ENCODE measurements at regions not wholly inside any gene's neighbourhood (a gene's known extent, or its start where the extent isn't known, plus 50 kb on each side); places are given as distances from the start of the nearest gene placed in this dataset.
"Not testable (repeated sequence)": the region's sequence is repeated elsewhere in the genome, so short reads cannot be mapped to it uniquely, and the experiment has no call there.

GRCh38 chr13:94860981-94861407 is 148.6 kb upstream of the SOX21 start:
- H3K36me3 Mint-ChIP-seq: no peaks in the 10 kb centered on the region
- H3K27ac Mint-ChIP-seq: peak overlapping the region; percentile 66
- DNase-seq: no peak
- H3K9me3 Mint-ChIP-seq: no peaks in the 10 kb centered on the region
- peak overlapping the region; percentile 82 for H3K4me3 Mint-ChIP-seq
- H3K27me3 Mint-ChIP-seq: peaks cover 3% of the 10 kb centered on the region
- H3K4me1 Mint-ChIP-seq: peaks cover 10% of the 10 kb centered on the region

GRCh38 chr13:94859811-94860210 is 147.5 kb upstream of the SOX21 start:
- H3K36me3 Mint-ChIP-seq: no peaks in the 10 kb centered on the region
- peaks cover 3% of the 10 kb centered on the region for H3K27me3 Mint-ChIP-seq
- H3K4me3 Mint-ChIP-seq: no peak overlapping the region
- DNase-seq: no peak
- H3K27ac Mint-ChIP-seq: no peak overlapping the region
- H3K9me3 Mint-ChIP-seq: no peaks in the 10 kb centered on the region
- H3K4me1 Mint-ChIP-seq: peaks cover 10% of the 10 kb centered on the region

GRCh38 chr13:94859278-94859691 is 146.9 kb upstream of the SOX21 start:
- Mint-ChIP-seq H3K4me1 (peaks cover 10% of the 10 kb centered on the region), H3K36me3 (no peaks in the 10 kb centered on the region), H3K9me3 (no peaks in the 10 kb centered on the region), H3K4me3 (no peak overlapping the region), H3K27ac (no peak overlapping the region), H3K27me3 (peaks cover 3% of the 10 kb centered on the region)
- no peak for DNase-seq

GRCh38 chr13:94858856-94859255 is 146.5 kb upstream of the SOX21 start:
- peaks cover 3% of the 10 kb centered on the region for H3K27me3 Mint-ChIP-seq
- no peaks in the 10 kb centered on the region for H3K9me3 Mint-ChIP-seq
- H3K27ac Mint-ChIP-seq: no peak overlapping the region
- H3K4me3 Mint-ChIP-seq: no peak overlapping the region
- H3K36me3 Mint-ChIP-seq: no peaks in the 10 kb centered on the region
- H3K4me1 Mint-ChIP-seq: peaks cover 10% of the 10 kb centered on the region
- no peak for DNase-seq

GRCh38 chr13:94854688-94855087 is 142.3 kb upstream of the SOX21 start:
- Mint-ChIP-seq H3K9me3 (peaks cover 2% of the 10 kb centered on the region), H3K27me3 (peaks cover 17% of the 10 kb centered on the region), H3K27ac (no peak overlapping the region), H3K4me3 (no peak overlapping the region), H3K4me1 (no peaks in the 10 kb centered on the region), H3K36me3 (no peaks in the 10 kb centered on the region)
- no peak for DNase-seq

GRCh38 chr13:94851576-94851975 is 139.2 kb upstream of the SOX21 start:
- no peaks in the 10 kb centered on the region for H3K36me3 Mint-ChIP-seq
- no peaks in the 10 kb centered on the region for H3K4me1 Mint-ChIP-seq
- peaks cover 2% of the 10 kb centered on the region for H3K9me3 Mint-ChIP-seq
- DNase-seq: no peak
- no peak overlapping the region for H3K27ac Mint-ChIP-seq
- peaks cover 16% of the 10 kb centered on the region for H3K27me3 Mint-ChIP-seq
- H3K4me3 Mint-ChIP-seq: no peak overlapping the region

GRCh38 chr13:94849254-94849653 is 136.9 kb upstream of the SOX21 start:
- H3K36me3 Mint-ChIP-seq: no peaks in the 10 kb centered on the region
- no peak for DNase-seq
- peaks cover 2% of the 10 kb centered on the region for H3K9me3 Mint-ChIP-seq
- no peaks in the 10 kb centered on the region for H3K4me1 Mint-ChIP-seq
- no peak overlapping the region for H3K4me3 Mint-ChIP-seq
- H3K27ac Mint-ChIP-seq: no peak overlapping the region
- peaks cover 14% of the 10 kb centered on the region for H3K27me3 Mint-ChIP-seq

GRCh38 chr13:94842901-94843300 is 130.6 kb upstream of the SOX21 start:
- no peaks in the 10 kb centered on the region for H3K36me3 Mint-ChIP-seq
- no peak overlapping the region for H3K27ac Mint-ChIP-seq
- H3K9me3 Mint-ChIP-seq: peaks cover 4% of the 10 kb centered on the region
- no peak for DNase-seq
- peaks cover 3% of the 10 kb centered on the region for H3K27me3 Mint-ChIP-seq
- H3K4me1 Mint-ChIP-seq: no peaks in the 10 kb centered on the region
- no peak overlapping the region for H3K4me3 Mint-ChIP-seq

GRCh38 chr13:94837056-94837455 is 124.7 kb upstream of the SOX21 start:
- not testable (repeated sequence) for H3K4me1 Mint-ChIP-seq, H3K9me3 Mint-ChIP-seq, H3K36me3 Mint-ChIP-seq, H3K27ac Mint-ChIP-seq, H3K4me3 Mint-ChIP-seq, DNase-seq
- H3K27me3 Mint-ChIP-seq: peaks cover 16% of the 10 kb centered on the region

- no peak overlapping the region for H3K4me3 Mint-ChIP-seq
- H3K27ac Mint-ChIP-seq: no peak overlapping the region
- no peak for DNase-seq
- H3K4me1 Mint-ChIP-seq: no peaks in the 10 kb centered on the region
- H3K9me3 Mint-ChIP-seq: no peaks in the 10 kb centered on the region
- H3K27me3 Mint-ChIP-seq: peaks cover 9% of the 10 kb centered on the region
- no peaks in the 10 kb centered on the region for H3K36me3 Mint-ChIP-seq
Measured at GRCh38 chr13:94829837-94830365, 117.6 kb upstream of the SOX21 start.

GRCh38 chr13:94829185-94829836 is 117.0 kb upstream of the SOX21 start:
- Mint-ChIP-seq H3K27ac (no peak overlapping the region), H3K27me3 (peaks cover 8% of the 10 kb centered on the region), H3K36me3 (no peaks in the 10 kb centered on the region), H3K4me3 (no peak overlapping the region), H3K4me1 (no peaks in the 10 kb centered on the region), H3K9me3 (no peaks in the 10 kb centered on the region)
- DNase-seq: no peak

GRCh38 chr13:94827566-94827965 is 115.2 kb upstream of the SOX21 start:
- Mint-ChIP-seq H3K9me3 (no peaks in the 10 kb centered on the region), H3K27me3 (peaks cover 8% of the 10 kb centered on the region), H3K4me3 (no peak overlapping the region), H3K36me3 (no peaks in the 10 kb centered on the region), H3K4me1 (no peaks in the 10 kb centered on the region), H3K27ac (no peak overlapping the region)
- DNase-seq: no peak

- Mint-ChIP-seq H3K4me3 (no peak overlapping the region), H3K36me3 (no peaks in the 10 kb centered on the region), H3K9me3 (no peaks in the 10 kb centered on the region), H3K4me1 (no peaks in the 10 kb centered on the region), H3K27me3 (peaks cover 9% of the 10 kb centered on the region), H3K27ac (no peak overlapping the region)
- DNase-seq: no peak
Measured at GRCh38 chr13:94825507-94825906, 113.2 kb upstream of the SOX21 start.

GRCh38 chr13:94824601-94825000 is 112.3 kb upstream of the SOX21 start:
- Mint-ChIP-seq H3K9me3 (no peaks in the 10 kb centered on the region), H3K36me3 (no peaks in the 10 kb centered on the region), H3K4me3 (no peak overlapping the region), H3K27me3 (peaks cover 7% of the 10 kb centered on the region), H3K27ac (no peak overlapping the region), H3K4me1 (no peaks in the 10 kb centered on the region)
- DNase-seq: no peak

- no peak for DNase-seq
- H3K4me3 Mint-ChIP-seq: no peak overlapping the region
- H3K9me3 Mint-ChIP-seq: no peaks in the 10 kb centered on the region
- H3K27ac Mint-ChIP-seq: no peak overlapping the region
- H3K4me1 Mint-ChIP-seq: no peaks in the 10 kb centered on the region
- no peaks in the 10 kb centered on the region for H3K36me3 Mint-ChIP-seq
- peaks cover 7% of the 10 kb centered on the region for H3K27me3 Mint-ChIP-seq
Measured at GRCh38 chr13:94822356-94822755, 110.0 kb upstream of the SOX21 start.

GRCh38 chr13:94816256-94816655 is 103.9 kb upstream of the SOX21 start:
- Mint-ChIP-seq H3K4me3 (no peak overlapping the region), H3K27ac (no peak overlapping the region), H3K4me1 (no peaks in the 10 kb centered on the region), H3K9me3 (no peaks in the 10 kb centered on the region), H3K36me3 (no peaks in the 10 kb centered on the region), H3K27me3 (peaks cover 5% of the 10 kb centered on the region)
- no peak for DNase-seq
